IMR-90 (cell line): ENCODE measurements at regions not wholly inside any gene's neighbourhood (a gene's known extent, or its start where the extent isn't known, plus 50 kb on each side); places are given as distances from the start of the nearest gene placed in this dataset.
"Not testable (repeated sequence)": the region's sequence is repeated elsewhere in the genome, so short reads cannot be mapped to it uniquely, and the experiment has no call there.

Experiments
- BHLHE40 ChIP-seq: fragments of 150-350 bp; IDR thresholded peaks from 2 replicates; pipeline ENCODE4 v1.6.1; 2016; ENCODE audit warnings: mild to moderate bottlenecking, low read depth, low read length
- CEBPB ChIP-seq: IDR thresholded peaks from 2 replicates; pipeline ENCODE4 v1.6.1; 2012; ENCODE audit warnings: low read depth, low read length, improper control_type of control experiment
- MXI1 ChIP-seq: IDR thresholded peaks from 2 replicates; pipeline ENCODE4 v1.6.1; 2012; ENCODE audit warnings: low read depth, mild to moderate bottlenecking, low read length, moderate library complexity, borderline replicate concordance
- NFE2L2 ChIP-seq: fragments of 150-350 bp; IDR thresholded peaks from 2 replicates; pipeline ENCODE4 v1.6.1; 2016; ENCODE audit warnings: low read depth, mild to moderate bottlenecking, low read length
- POLR2A ChIP-seq: IDR thresholded peaks from 2 replicates; pipeline ENCODE4 v1.6.1; 2012; ENCODE audit warnings: mild to moderate bottlenecking, low read depth, low read length
- RAD21 ChIP-seq: IDR thresholded peaks from 2 replicates; pipeline ENCODE4 v1.6.1; 2012; ENCODE audit warnings: low read length, improper control_type of control experiment
- RFX5 ChIP-seq: IDR thresholded peaks from 2 replicates; pipeline ENCODE4 v1.8.0; 2012; ENCODE audit warnings: low read depth, mild to moderate bottlenecking, low read length, moderate library complexity
- SMC3 ChIP-seq: fragments of 150-350 bp; IDR thresholded peaks from 2 replicates; pipeline ENCODE4 v1.6.1; 2016; ENCODE audit warnings: low read depth, mild to moderate bottlenecking, antibody characterized with exemption, low read length, moderate library complexity
- USF2 ChIP-seq: fragments of 150-350 bp; IDR thresholded peaks from 2 replicates; pipeline ENCODE4 v1.6.1; 2017; ENCODE audit warnings: mild to moderate bottlenecking, antibody characterized with exemption, low read length, low read depth
- TF ChIP-seq, protein P1 (sequence below): conservative IDR thresholded peaks from 2 replicates; pipeline ENCODE4 v1.5.1; 2012; ENCODE audit warnings: mild to moderate bottlenecking, low read depth, low read length, improper control_type of control experiment

GRCh38 chr4:33953848-33954247 lies 2290.5 kb downstream of the ARAP2 start:
- not testable (repeated sequence) for TF ChIP-seq MXI1, USF2, RAD21, POLR2A, NFE2L2, RFX5, CEBPB, BHLHE40, SMC3
- TF ChIP-seq, protein P1, sequence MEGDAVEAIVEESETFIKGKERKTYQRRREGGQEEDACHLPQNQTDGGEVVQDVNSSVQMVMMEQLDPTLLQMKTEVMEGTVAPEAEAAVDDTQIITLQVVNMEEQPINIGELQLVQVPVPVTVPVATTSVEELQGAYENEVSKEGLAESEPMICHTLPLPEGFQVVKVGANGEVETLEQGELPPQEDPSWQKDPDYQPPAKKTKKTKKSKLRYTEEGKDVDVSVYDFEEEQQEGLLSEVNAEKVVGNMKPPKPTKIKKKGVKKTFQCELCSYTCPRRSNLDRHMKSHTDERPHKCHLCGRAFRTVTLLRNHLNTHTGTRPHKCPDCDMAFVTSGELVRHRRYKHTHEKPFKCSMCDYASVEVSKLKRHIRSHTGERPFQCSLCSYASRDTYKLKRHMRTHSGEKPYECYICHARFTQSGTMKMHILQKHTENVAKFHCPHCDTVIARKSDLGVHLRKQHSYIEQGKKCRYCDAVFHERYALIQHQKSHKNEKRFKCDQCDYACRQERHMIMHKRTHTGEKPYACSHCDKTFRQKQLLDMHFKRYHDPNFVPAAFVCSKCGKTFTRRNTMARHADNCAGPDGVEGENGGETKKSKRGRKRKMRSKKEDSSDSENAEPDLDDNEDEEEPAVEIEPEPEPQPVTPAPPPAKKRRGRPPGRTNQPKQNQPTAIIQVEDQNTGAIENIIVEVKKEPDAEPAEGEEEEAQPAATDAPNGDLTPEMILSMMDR: not testable (repeated sequence)
